ENCODE measurements at regions not wholly inside any gene's neighbourhood (a gene's known extent, or its start where the extent isn't known, plus 50 kb on each side); places are given as distances from the start of the nearest gene placed in this dataset.

GRCh38 chr16:86033016-86033474 lies 134.1 kb downstream of the IRF8 start:
- ATAC-seq (peak; percentile 83), DNase-seq (ENCODE audit: low spot score) (peak; percentile 59)
- intact Hi-C loops (cut with DNase I), result no loop called here

- DNase-seq (ENCODE audit: low spot score) (no peak), ATAC-seq (no peak)
- intact Hi-C loops (cut with DNase I), result no loop called here
These were observed 135.0 kb downstream of the IRF8 start for GRCh38 chr16:86033971-86034370.

GRCh38 chr16:86034421-86034919 lies 135.5 kb downstream of the IRF8 start:
- no peak for ATAC-seq
- intact Hi-C loops (cut with DNase I), result no loop called here
- DNase-seq (ENCODE audit: low spot score), result no peak

- intact Hi-C loops (cut with DNase I), result no loop called here
- no peak for DNase-seq (ENCODE audit: low spot score)
- no peak for ATAC-seq
These were observed 136.9 kb downstream of the IRF8 start for GRCh38 chr16:86035906-86036305.

GRCh38 chr16:86037999-86038925 lies 139.3 kb downstream of the IRF8 start:
- no peak for ATAC-seq
- DNase-seq (ENCODE audit: low spot score), result no peak
- intact Hi-C loops (cut with DNase I), result no loop called here

GRCh38 chr16:86038926-86039310 lies 140.0 kb downstream of the IRF8 start:
- DNase-seq (ENCODE audit: low spot score), result no peak
- no peak for ATAC-seq
- intact Hi-C loops (cut with DNase I), result no loop called here

- DNase-seq (ENCODE audit: low spot score), result no peak
- intact Hi-C loops (cut with DNase I), result no loop called here
- no peak for ATAC-seq
These were observed 140.6 kb downstream of the IRF8 start for GRCh38 chr16:86039606-86040005.

GRCh38 chr16:86040496-86040895 lies 141.5 kb downstream of the IRF8 start:
- ATAC-seq (no peak), DNase-seq (ENCODE audit: low spot score) (no peak)
- intact Hi-C loops (cut with DNase I), result no loop called here

- intact Hi-C loops (cut with DNase I), result no loop called here
- no peak for DNase-seq (ENCODE audit: low spot score)
- no peak for ATAC-seq
These were observed 142.3 kb downstream of the IRF8 start for GRCh38 chr16:86041215-86041614.

GRCh38 chr16:86041807-86042206 lies 142.8 kb downstream of the IRF8 start:
- intact Hi-C loops (cut with DNase I), result no loop called here
- no peak for DNase-seq (ENCODE audit: low spot score)
- ATAC-seq, result no peak

- ATAC-seq (no peak), DNase-seq (ENCODE audit: low spot score) (no peak)
- intact Hi-C loops (cut with DNase I), result no loop called here
These were observed 143.4 kb downstream of the IRF8 start for GRCh38 chr16:86042393-86042792.

- DNase-seq (ENCODE audit: low spot score), result no peak
- ATAC-seq, result no peak
- intact Hi-C loops (cut with DNase I), result no loop called here
These were observed 144.2 kb downstream of the IRF8 start for GRCh38 chr16:86042996-86043725.

- intact Hi-C loops (cut with DNase I), result no loop called here
- DNase-seq (ENCODE audit: low spot score), result no peak
These were observed 145.3 kb downstream of the IRF8 start for GRCh38 chr16:86044241-86044671.

GRCh38 chr16:86044881-86045590 lies 146.1 kb downstream of the IRF8 start:
- ATAC-seq (no peak), DNase-seq (ENCODE audit: low spot score) (peak; percentile 32)
- intact Hi-C loops (cut with DNase I), result no loop called here

More at GRCh38 chr16:86044241-86044671, 145.3 kb downstream of the IRF8 start:
- ATAC-seq, result no peak

GRCh38 chr16:86045591-86045971 lies 146.6 kb downstream of the IRF8 start:
- ATAC-seq (no peak), DNase-seq (ENCODE audit: low spot score) (no peak)
- intact Hi-C loops (cut with DNase I), result no loop called here

- DNase-seq (ENCODE audit: low spot score), result peak; percentile 19
- intact Hi-C loops (cut with DNase I), result no loop called here
- ATAC-seq, result no peak
These were observed 147.1 kb downstream of the IRF8 start for GRCh38 chr16:86046026-86046425.

- ATAC-seq, result no peak
- intact Hi-C loops (cut with DNase I), result no loop called here
- DNase-seq (ENCODE audit: low spot score), result peak; percentile 7
These were observed 147.8 kb downstream of the IRF8 start for GRCh38 chr16:86046667-86047270.

GRCh38 chr16:86048221-86048620 lies 149.3 kb downstream of the IRF8 start:
- DNase-seq (ENCODE audit: low spot score), result peak; percentile 49
- intact Hi-C loops (cut with DNase I), result no loop called here
- ATAC-seq, result no peak
